Liver (tissue), 8 donors: ENCODE measurements at regions not wholly inside any gene's neighbourhood (a gene's known extent, or its start where the extent isn't known, plus 50 kb on each side); places are given as distances from the start of the nearest gene placed in this dataset.

ENCODE experiments used
- DNase-seq: peaks from one replicate; pipeline ENCODE4 v3.0.0-alpha.2; 2017; ENCODE audit warnings: low spot score
- H3K27ac ChIP-seq, 2 donors: one replicate each; pipeline ENCODE4 v1.7.0; 2013; ENCODE audit warnings: inconsistent platforms in 2 of 2, low read length in 2 of 2, control low read depth in 1 of 2, low read depth in 1 of 2, mild to moderate bottlenecking in 1 of 2
- H3K27me3 ChIP-seq, 4 donors: one replicate each; pipeline versions ENCODE4 v1.6.1 to v1.7.0; 2013; ENCODE audit warnings: low read length in 3 of 4, inconsistent platforms in 1 of 4, mild to moderate bottlenecking in 1 of 4, moderate library complexity in 1 of 4; ENCODE audit not compliant: control insufficient read depth in 4 of 4, insufficient read depth in 4 of 4
- H3K36me3 ChIP-seq, 4 donors: one replicate each; pipeline versions ENCODE4 v1.6.1 to v1.7.0; 2013; ENCODE audit warnings: low read length in 3 of 4, mild to moderate bottlenecking in 3 of 4, low read depth in 1 of 4, moderate library complexity in 1 of 4; ENCODE audit not compliant: control insufficient read depth in 4 of 4, insufficient read depth in 3 of 4
- H3K4me1 ChIP-seq, 4 donors: one replicate each; pipeline versions ENCODE4 v1.6.1 to v1.7.0; 2013; ENCODE audit warnings: low read length in 3 of 4, mild to moderate bottlenecking in 3 of 4, moderate library complexity in 1 of 4; ENCODE audit not compliant: control insufficient read depth in 4 of 4, insufficient read depth in 4 of 4
- H3K4me3 ChIP-seq, 3 donors: one replicate each; pipeline versions ENCODE4 v1.6.1 to v1.7.0; 2013; ENCODE audit warnings: low read length in 3 of 3, control low read depth in 1 of 3, low read depth in 1 of 3, mild to moderate bottlenecking in 1 of 3
- H3K9ac ChIP-seq, 2 donors: one replicate each; pipeline ENCODE4 v1.7.0; 2013; ENCODE audit warnings: low read length in 2 of 2, mild to moderate bottlenecking in 2 of 2, moderate library complexity in 2 of 2, control low read depth in 1 of 2, low read depth in 1 of 2
- H3K9me3 ChIP-seq, 4 donors: one replicate each; pipeline versions ENCODE4 v1.6.1 to v1.7.0; 2013; ENCODE audit warnings: low read length in 3 of 4; ENCODE audit not compliant: control insufficient read depth in 4 of 4
- ATF3 ChIP-seq: IDR thresholded peaks from 2 replicates; pipeline ENCODE4 v1.6.1; 2016; ENCODE audit warnings: antibody characterized with exemption
- CTCF ChIP-seq: fragments of 150-350 bp; IDR thresholded peaks from 2 replicates; pipeline ENCODE4 v1.5.1; 2017; ENCODE audit warnings: improper control_type of control experiment, low read depth, low read length; ENCODE audit not compliant: missing input control
- FOXA2 ChIP-seq: IDR thresholded peaks from 2 replicates; pipeline ENCODE4 v1.6.1; 2016; ENCODE audit warnings: antibody characterized with exemption
- HNF4A ChIP-seq, 2 donors: conservative IDR thresholded peaks; 2 replicates each; pipeline ENCODE4 v1.6.1; 2016; ENCODE audit warnings: antibody characterized with exemption in 2 of 2, mild to moderate bottlenecking in 2 of 2
- HNF4G ChIP-seq: IDR thresholded peaks from 2 replicates; pipeline ENCODE4 v1.6.1; 2016; ENCODE audit warnings: antibody characterized with exemption
- JUND ChIP-seq, 2 donors: IDR thresholded peaks; 2 replicates each; pipeline ENCODE4 v1.6.1; 2016; ENCODE audit warnings: antibody characterized with exemption in 2 of 2
- MAX ChIP-seq: IDR thresholded peaks from 2 replicates; pipeline ENCODE4 v1.6.1; 2016; ENCODE audit warnings: antibody characterized with exemption
- NR2F2 ChIP-seq: IDR thresholded peaks from 2 replicates; pipeline ENCODE4 v1.6.1; 2016; ENCODE audit warnings: antibody characterized with exemption
- RAD21 ChIP-seq, 2 donors: IDR thresholded peaks; 2 replicates each; pipeline ENCODE4 v1.6.1; 2016; ENCODE audit warnings: antibody characterized with exemption in 2 of 2, mild to moderate bottlenecking in 2 of 2
- SP1 ChIP-seq: IDR thresholded peaks from 2 replicates; pipeline ENCODE4 v1.6.1; 2018; ENCODE audit warnings: antibody characterized with exemption, mild to moderate bottlenecking
- ZBTB33 ChIP-seq: IDR thresholded peaks from 2 replicates; pipeline ENCODE4 v1.6.1; 2016; ENCODE audit warnings: antibody characterized with exemption
- WGBS: extraction: QIAGEN DNeasy Blood & Tissue Kit; methylation state at CpG from one replicate; pipeline ENCODE4 v1.1.7; 2013; 5-methylcytosine and 5-hydroxymethylcytosine counted together
- donor health status: healthy.
- donor health status: healthy.
- donor health status: healthy.
- donor health status: healthy.
- donor health status: healthy.

GRCh38 chr13:28603043-28603664 lies 55.8 kb upstream of the POMP start (continued):
- TF ChIP-seq CTCF (no peak), SP1 (no peak), NR2F2 (no peak), RAD21 (IDR thresholded peaks at IDR 0.05) (no peak), HNF4A (conservative IDR thresholded peaks at IDR 0.05) (no peak)

- no peaks in the 10 kb centered on the region for H3K9me3 ChIP-seq
- H3K4me3 ChIP-seq, result no peak overlapping the region
- no peak for DNase-seq
- no peaks in the 10 kb centered on the region for H3K27me3 ChIP-seq
- H3K36me3 ChIP-seq, result no peaks in the 10 kb centered on the region
- H3K27ac ChIP-seq, result no peak overlapping the region
- no peaks in the 10 kb centered on the region for H3K4me1 ChIP-seq
- TF ChIP-seq MAX, result no peak
- no peak overlapping the region for H3K9ac ChIP-seq
- WGBS, result 86% methylated on average over 2 of the region's 2 CpGs
These were observed 56.4 kb upstream of the POMP start for GRCh38 chr13:28602580-28602979.

- H3K36me3 ChIP-seq, result no peaks in the 10 kb centered on the region
- no peak overlapping the region for H3K27ac ChIP-seq
- TF ChIP-seq JUND (IDR thresholded peaks at IDR 0.05) (no peak), HNF4G (no peak), FOXA2 (no peak)
- no peak overlapping the region for H3K4me3 ChIP-seq
- H3K9me3 ChIP-seq, result no peaks in the 10 kb centered on the region
- H3K9ac ChIP-seq, result no peak overlapping the region
- 92% methylated on average over 3 of the region's 3 CpGs for WGBS
- no peak for DNase-seq
- H3K4me1 ChIP-seq, result no peaks in the 10 kb centered on the region
- no peaks in the 10 kb centered on the region for H3K27me3 ChIP-seq
These were observed 57.3 kb upstream of the POMP start for GRCh38 chr13:28601581-28601980.

GRCh38 chr13:28597641-28598040 lies 61.3 kb upstream of the POMP start:
- Histone ChIP-seq H3K36me3 (no peaks in the 10 kb centered on the region), H3K4me1 (no peaks in the 10 kb centered on the region), H3K4me3 (no peak overlapping the region), H3K27me3 (no peaks in the 10 kb centered on the region), H3K27ac (no peak overlapping the region), H3K9me3 (no peaks in the 10 kb centered on the region), H3K9ac (no peak overlapping the region)
- WGBS, result 62% methylated on average over 3 of the region's 3 CpGs
- TF ChIP-seq NR2F2 (no peak), SP1 (no peak), ATF3 (no peak), ZBTB33 (no peak)
- no peak for DNase-seq
